Prostate gland (tissue), 2 donors: ENCODE measurements at regions not wholly inside any gene's neighbourhood (a gene's known extent, or its start where the extent isn't known, plus 50 kb on each side); places are given as distances from the start of the nearest gene placed in this dataset.

Experiments
- DNase-seq: peaks from one replicate; pipeline ENCODE4 v3.0.0-alpha.2; 2019; ENCODE audit warnings: low spot score
- H3K27ac ChIP-seq, 2 donors: fragments of 200-600 bp; sonication (generic); 2 replicates each; pipeline ENCODE4 v1.5.1; 2017 to 2019
- H3K27me3 ChIP-seq: fragments of 200-600 bp; sonication (generic); replicated peaks from 2 replicates; pipeline ENCODE4 v1.5.1; 2019; ENCODE audit not compliant: insufficient read depth
- H3K36me3 ChIP-seq, 2 donors: fragments of 200-600 bp; sonication (generic); 1 replicate in 1 of 2; 2 replicates in 1 of 2; pipeline versions ENCODE4 v1.5.1 to v1.8.1; 2017 to 2019
- H3K4me1 ChIP-seq: fragments of 200-600 bp; sonication (generic); replicated peaks from 2 replicates; pipeline ENCODE4 v1.5.1; 2019
- H3K4me3 ChIP-seq, 2 donors: fragments of 200-600 bp; sonication (generic); 2 replicates each; pipeline ENCODE4 v1.5.1; 2017 to 2019
- H3K9me3 ChIP-seq: fragments of 200-600 bp; sonication (generic); 2 replicates; pipeline ENCODE4 v1.5.1; 2017
- CTCF ChIP-seq, 4 experiments: fragments of 200-600 bp in 2 of 4; fragments of 450-650 bp in 2 of 4; sonication (generic) in 2 of 4; IDR thresholded peaks; 1 replicate in 3 of 4; 2 replicates in 1 of 4; pipeline ENCODE4 v1.5.1; 2016 to 2019; ENCODE audit warnings: antibody characterized with exemption in 4 of 4, mild to moderate bottlenecking in 2 of 4, moderate library complexity in 2 of 4
- POLR2A ChIP-seq: fragments of 450-650 bp; IDR thresholded peaks from one replicate; pipeline ENCODE4 v1.6.1; 2016; ENCODE audit warnings: antibody characterized with exemption, mild to moderate bottlenecking
- POLR2AphosphoS5 ChIP-seq: sonication (generic); formaldehyde crosslinking; IDR thresholded peaks from one replicate; pipeline ENCODE4 v1.6.1; 2017; ENCODE audit warnings: antibody characterized with exemption
- WGBS: methylation state at CpG from one replicate; pipeline ENCODE4 v1.1.5; 2018; 5-methylcytosine and 5-hydroxymethylcytosine counted together
- intact Hi-C: fragments of 100-400 bp; cut with DNase I; formaldehyde crosslinking; loops from one replicate; pipeline ENCODE4 v1.14.2; 2022

GRCh38 chr3:94714194-94714593 is 651.3 kb downstream of the NSUN3 start:
- TF ChIP-seq POLR2A = no peak
- no peak for TF ChIP-seq POLR2AphosphoS5
- TF ChIP-seq CTCF (IDR thresholded peaks at IDR 0.05) = no peak
- intact Hi-C loops = no loop called here
- DNase-seq = no peak
- no peak overlapping the region for H3K4me3 ChIP-seq
- H3K9me3 ChIP-seq = no peaks in the 10 kb centered on the region
- no peaks in the 10 kb centered on the region for H3K27me3 ChIP-seq
- no peaks in the 10 kb centered on the region for H3K4me1 ChIP-seq
- no peaks in the 10 kb centered on the region for H3K36me3 ChIP-seq
- H3K27ac ChIP-seq = no peak overlapping the region

- H3K4me3 ChIP-seq = no peak overlapping the region
- TF ChIP-seq POLR2AphosphoS5 (no peak), POLR2A (no peak), CTCF (IDR thresholded peaks at IDR 0.05) (peak in 2 of 4 experiments; percentile 35 to 50)
- H3K9me3 ChIP-seq = no peaks in the 10 kb centered on the region
- H3K36me3 ChIP-seq = no peaks in the 10 kb centered on the region
- no peak overlapping the region for H3K27ac ChIP-seq
- 53% methylated on average over 2 of the region's 2 CpGs for WGBS
- peak; percentile 9 for DNase-seq
- H3K4me1 ChIP-seq = no peaks in the 10 kb centered on the region
- intact Hi-C loops = no loop called here
- no peaks in the 10 kb centered on the region for H3K27me3 ChIP-seq
Observed at GRCh38 chr3:94716326-94717018, 653.6 kb downstream of the NSUN3 start.

- no peaks in the 10 kb centered on the region for H3K27me3 ChIP-seq
- no peak overlapping the region for H3K27ac ChIP-seq
- no peaks in the 10 kb centered on the region for H3K9me3 ChIP-seq
- H3K4me1 ChIP-seq = no peaks in the 10 kb centered on the region
- WGBS = 72% methylated on average over 2 of the region's 2 CpGs
- intact Hi-C loops = no loop called here
- no peaks in the 10 kb centered on the region for H3K36me3 ChIP-seq
- TF ChIP-seq POLR2AphosphoS5 (no peak), POLR2A (no peak), CTCF (IDR thresholded peaks at IDR 0.05) (no peak)
- no peak overlapping the region for H3K4me3 ChIP-seq
- DNase-seq = no peak
Observed at GRCh38 chr3:94734206-94734605, 671.3 kb downstream of the NSUN3 start.

GRCh38 chr3:94735354-94735753 is 672.5 kb downstream of the NSUN3 start:
- H3K9me3 ChIP-seq = no peaks in the 10 kb centered on the region
- no peaks in the 10 kb centered on the region for H3K4me1 ChIP-seq
- H3K36me3 ChIP-seq = no peaks in the 10 kb centered on the region
- no peak overlapping the region for H3K4me3 ChIP-seq
- intact Hi-C loops = no loop called here
- WGBS = 47% methylated on average over 2 of the region's 2 CpGs
- H3K27me3 ChIP-seq = no peaks in the 10 kb centered on the region
- no peak for DNase-seq
- no peak overlapping the region for H3K27ac ChIP-seq
- TF ChIP-seq POLR2AphosphoS5 = no peak
- TF ChIP-seq CTCF (IDR thresholded peaks at IDR 0.05) = no peak
- TF ChIP-seq POLR2A = no peak

GRCh38 chr3:94737116-94737515 is 674.3 kb downstream of the NSUN3 start:
- intact Hi-C loops = no loop called here
- no peak for TF ChIP-seq POLR2A
- no peak for TF ChIP-seq POLR2AphosphoS5
- TF ChIP-seq CTCF (IDR thresholded peaks at IDR 0.05) = no peak
- Histone ChIP-seq H3K27me3 (no peaks in the 10 kb centered on the region), H3K9me3 (no peaks in the 10 kb centered on the region), H3K27ac (no peak overlapping the region), H3K36me3 (no peaks in the 10 kb centered on the region), H3K4me3 (no peak overlapping the region), H3K4me1 (no peaks in the 10 kb centered on the region)
- no peak for DNase-seq
- WGBS = 86% methylated on average over 2 of the region's 2 CpGs
